ENCODE measurements at regions not wholly inside any gene's neighbourhood (a gene's known extent, or its start where the extent isn't known, plus 50 kb on each side); places are given as distances from the start of the nearest gene placed in this dataset.

DNA sequence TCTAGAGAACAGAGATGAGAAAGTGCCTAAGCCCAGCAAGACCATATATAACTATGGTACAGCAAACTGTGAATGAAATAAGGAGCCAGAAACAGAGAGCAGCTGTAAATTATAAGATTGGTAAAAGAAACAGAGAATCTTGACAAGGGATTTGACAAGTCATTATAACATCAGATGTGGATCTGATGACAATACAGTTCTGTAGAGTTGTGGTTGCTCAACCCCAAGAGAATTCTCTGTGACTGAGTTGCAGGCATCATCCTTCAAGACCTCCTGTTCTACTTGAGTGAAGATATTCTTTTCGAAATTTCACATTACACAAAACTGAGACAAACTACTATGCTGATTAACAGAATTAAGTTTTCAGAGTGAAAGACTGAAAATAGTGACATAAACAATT, 343.1 kb upstream of the SLC39A10 start:
- Histone ChIP-seq H3K36me3 (ENCODE audit: insufficient read depth, low read length) (no peaks in the 10 kb centered on the region), H3K4me1 (ENCODE audit: insufficient read depth, low read length) (no peaks in the 10 kb centered on the region), H3K27me3 (ENCODE audit: control insufficient read depth in 1 of 2, insufficient read depth in 2 of 2, low read length in 2 of 2) (no peaks in the 10 kb centered on the region), H3K4me3 (ENCODE audit: low read depth in 1 of 2, low read length in 2 of 2) (no peak overlapping the region), H3K27ac (ENCODE audit: low read depth, low read length) (no peak overlapping the region), H3K9ac (ENCODE audit: low read length) (no peak overlapping the region), H3K9me3 (ENCODE audit: low read length) (no peaks in the 10 kb centered on the region)

DNA sequence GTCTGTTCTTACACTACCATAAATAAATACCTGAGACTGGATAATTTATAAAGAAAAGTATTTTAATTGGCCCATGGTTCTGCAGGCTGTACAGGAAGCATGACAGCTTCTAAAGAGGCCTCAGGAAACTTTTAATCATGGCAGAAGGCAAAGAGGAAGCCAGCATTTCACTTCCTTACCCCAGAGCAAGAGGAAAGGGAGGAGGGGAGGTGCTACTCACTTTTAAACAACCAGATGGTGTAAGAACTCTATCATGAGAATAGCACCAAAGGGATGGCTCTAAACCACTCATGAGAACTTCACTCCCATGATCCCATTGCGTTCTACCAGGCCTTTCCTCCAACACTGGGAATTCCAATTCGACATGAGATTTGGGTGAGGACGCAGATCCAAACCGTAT, 344.4 kb upstream of the SLC39A10 start:
- H3K9me3 ChIP-seq (ENCODE audit: low read length): no peaks in the 10 kb centered on the region
- no peak overlapping the region for H3K4me3 ChIP-seq (ENCODE audit: low read depth in 1 of 2, low read length in 2 of 2)
- H3K36me3 ChIP-seq (ENCODE audit: insufficient read depth, low read length): no peaks in the 10 kb centered on the region
- H3K9ac ChIP-seq (ENCODE audit: low read length): no peak overlapping the region
- H3K27ac ChIP-seq (ENCODE audit: low read depth, low read length): no peak overlapping the region
- no peaks in the 10 kb centered on the region for H3K27me3 ChIP-seq (ENCODE audit: control insufficient read depth in 1 of 2, insufficient read depth in 2 of 2, low read length in 2 of 2)
- no peaks in the 10 kb centered on the region for H3K4me1 ChIP-seq (ENCODE audit: insufficient read depth, low read length)

DNA sequence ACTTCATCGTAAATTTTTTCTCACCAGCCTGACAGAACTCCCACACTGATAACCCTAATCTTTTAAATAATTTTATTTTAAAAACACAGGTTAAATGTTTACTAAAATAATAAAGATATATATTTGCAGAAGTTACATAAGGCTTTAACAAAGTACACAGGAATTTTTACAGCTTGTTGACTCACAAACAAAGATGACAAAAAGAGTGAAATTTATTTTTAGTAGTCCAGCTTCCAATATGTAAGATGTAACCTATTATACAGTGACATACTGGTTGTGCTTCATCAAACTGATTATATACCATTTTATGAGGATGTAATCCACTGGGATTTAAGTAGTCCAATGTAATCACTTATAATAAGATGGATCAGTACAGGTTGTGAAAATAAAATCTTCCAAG, 348.9 kb upstream of the SLC39A10 start:
- H3K27ac ChIP-seq (ENCODE audit: low read depth, low read length): no peak overlapping the region
- no peak overlapping the region for H3K9ac ChIP-seq (ENCODE audit: low read length)
- no peak overlapping the region for H3K4me3 ChIP-seq (ENCODE audit: low read depth in 1 of 2, low read length in 2 of 2)
- no peaks in the 10 kb centered on the region for H3K9me3 ChIP-seq (ENCODE audit: low read length)
- no peaks in the 10 kb centered on the region for H3K36me3 ChIP-seq (ENCODE audit: insufficient read depth, low read length)
- H3K27me3 ChIP-seq (ENCODE audit: control insufficient read depth in 1 of 2, insufficient read depth in 2 of 2, low read length in 2 of 2): no peaks in the 10 kb centered on the region
- H3K4me1 ChIP-seq (ENCODE audit: insufficient read depth, low read length): no peaks in the 10 kb centered on the region

DNA sequence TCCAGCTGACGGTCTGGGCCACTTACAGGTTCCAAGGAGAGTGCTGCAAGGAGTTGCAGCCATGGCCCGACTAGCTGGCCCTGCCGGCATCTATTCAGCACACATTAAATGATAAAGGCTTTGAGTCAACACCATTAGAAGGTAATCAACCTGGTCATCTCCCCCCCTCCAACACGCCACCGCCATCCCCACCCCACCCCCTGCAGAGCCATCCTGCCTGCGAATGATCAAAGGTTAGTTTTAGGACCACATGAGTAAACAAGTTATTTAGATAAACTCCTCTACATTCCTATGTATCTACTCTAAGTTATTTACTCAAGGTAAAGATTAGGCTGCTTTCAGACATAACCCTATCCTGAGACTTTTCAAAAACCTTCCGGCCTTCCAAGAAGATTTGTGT, 349.3 kb upstream of the SLC39A10 start:
- Histone ChIP-seq H3K36me3 (ENCODE audit: insufficient read depth, low read length) (no peaks in the 10 kb centered on the region), H3K9ac (ENCODE audit: low read length) (no peak overlapping the region), H3K9me3 (ENCODE audit: low read length) (no peaks in the 10 kb centered on the region), H3K4me1 (ENCODE audit: insufficient read depth, low read length) (no peaks in the 10 kb centered on the region), H3K4me3 (ENCODE audit: low read depth in 1 of 2, low read length in 2 of 2) (no peak overlapping the region), H3K27me3 (ENCODE audit: control insufficient read depth in 1 of 2, insufficient read depth in 2 of 2, low read length in 2 of 2) (no peaks in the 10 kb centered on the region), H3K27ac (ENCODE audit: low read depth, low read length) (no peak overlapping the region)

DNA sequence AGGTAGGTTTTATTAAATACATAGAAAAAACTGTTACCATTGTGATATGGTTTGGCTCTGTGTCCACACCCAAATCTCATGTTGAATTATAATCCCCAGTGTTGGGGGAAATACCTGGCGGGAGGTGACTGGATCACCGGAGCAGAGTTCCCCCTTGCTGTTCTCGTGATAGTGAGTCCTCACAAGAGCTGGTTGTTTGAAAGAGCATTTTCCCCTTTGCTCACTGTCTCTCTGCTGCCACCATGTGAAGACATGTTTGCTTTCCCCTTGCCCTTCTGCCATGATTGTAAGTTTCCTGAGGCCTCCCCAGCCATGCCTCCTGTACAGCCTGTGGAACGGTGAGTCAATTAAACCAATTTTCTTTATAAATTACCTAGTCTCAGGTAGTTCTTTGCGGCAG, 352.7 kb upstream of the SLC39A10 start:
- no peaks in the 10 kb centered on the region for H3K4me1 ChIP-seq (ENCODE audit: insufficient read depth, low read length)
- no peak overlapping the region for H3K4me3 ChIP-seq (ENCODE audit: low read depth in 1 of 2, low read length in 2 of 2)
- no peaks in the 10 kb centered on the region for H3K27me3 ChIP-seq (ENCODE audit: control insufficient read depth in 1 of 2, insufficient read depth in 2 of 2, low read length in 2 of 2)
- no peaks in the 10 kb centered on the region for H3K36me3 ChIP-seq (ENCODE audit: insufficient read depth, low read length)
- H3K27ac ChIP-seq (ENCODE audit: low read depth, low read length): no peak overlapping the region
- H3K9ac ChIP-seq (ENCODE audit: low read length): no peak overlapping the region
- H3K9me3 ChIP-seq (ENCODE audit: low read length): no peaks in the 10 kb centered on the region

DNA sequence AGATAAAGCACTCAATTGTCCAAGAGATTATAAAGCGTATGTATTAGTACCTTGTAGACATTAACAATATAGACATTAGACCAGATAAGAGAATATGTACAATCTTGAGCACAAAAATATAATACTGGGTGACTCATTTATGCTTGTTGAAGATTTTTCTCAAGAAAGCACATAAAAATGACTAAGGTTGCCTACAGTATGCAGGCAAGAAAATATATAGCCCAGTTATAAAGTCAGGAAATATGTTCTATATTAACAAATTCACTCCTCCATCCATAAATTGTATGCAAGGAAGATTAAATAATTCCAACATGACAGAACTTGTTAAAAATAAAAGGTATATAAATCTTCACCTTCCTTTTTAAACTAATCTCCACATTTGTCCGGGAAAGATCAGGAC, 356.4 kb upstream of the SLC39A10 start:
- Histone ChIP-seq H3K27me3 (ENCODE audit: control insufficient read depth in 1 of 2, insufficient read depth in 2 of 2, low read length in 2 of 2) (no peaks in the 10 kb centered on the region), H3K9me3 (ENCODE audit: low read length) (no peaks in the 10 kb centered on the region), H3K36me3 (ENCODE audit: insufficient read depth, low read length) (no peaks in the 10 kb centered on the region), H3K9ac (ENCODE audit: low read length) (no peak overlapping the region), H3K4me3 (ENCODE audit: low read depth in 1 of 2, low read length in 2 of 2) (no peak overlapping the region), H3K27ac (ENCODE audit: low read depth, low read length) (no peak overlapping the region), H3K4me1 (ENCODE audit: insufficient read depth, low read length) (no peaks in the 10 kb centered on the region)

DNA sequence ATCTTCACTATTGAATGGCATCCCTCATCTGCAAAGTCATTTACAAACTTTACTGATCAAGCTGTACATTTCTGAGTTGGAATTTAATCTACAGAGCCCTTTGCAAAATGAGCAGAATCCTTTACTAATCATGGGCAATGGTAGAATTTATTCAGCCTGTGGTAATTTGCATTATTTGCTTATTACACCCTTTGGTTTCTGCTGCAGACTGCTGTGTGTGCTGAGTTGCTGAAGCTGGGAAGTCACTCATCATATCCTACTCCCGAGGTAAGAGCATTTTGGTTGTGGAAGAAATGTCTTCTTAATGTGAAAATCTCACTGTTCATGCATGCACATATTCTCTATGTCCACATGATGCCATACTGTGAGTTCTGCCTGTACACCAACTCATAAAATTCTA, 357.4 kb upstream of the SLC39A10 start:
- H3K9me3 ChIP-seq (ENCODE audit: low read length): no peaks in the 10 kb centered on the region
- H3K4me1 ChIP-seq (ENCODE audit: insufficient read depth, low read length): no peaks in the 10 kb centered on the region
- no peak overlapping the region for H3K27ac ChIP-seq (ENCODE audit: low read depth, low read length)
- H3K9ac ChIP-seq (ENCODE audit: low read length): no peak overlapping the region
- no peaks in the 10 kb centered on the region for H3K27me3 ChIP-seq (ENCODE audit: control insufficient read depth in 1 of 2, insufficient read depth in 2 of 2, low read length in 2 of 2)
- no peak overlapping the region for H3K4me3 ChIP-seq (ENCODE audit: low read depth in 1 of 2, low read length in 2 of 2)
- H3K36me3 ChIP-seq (ENCODE audit: insufficient read depth, low read length): no peaks in the 10 kb centered on the region

DNA sequence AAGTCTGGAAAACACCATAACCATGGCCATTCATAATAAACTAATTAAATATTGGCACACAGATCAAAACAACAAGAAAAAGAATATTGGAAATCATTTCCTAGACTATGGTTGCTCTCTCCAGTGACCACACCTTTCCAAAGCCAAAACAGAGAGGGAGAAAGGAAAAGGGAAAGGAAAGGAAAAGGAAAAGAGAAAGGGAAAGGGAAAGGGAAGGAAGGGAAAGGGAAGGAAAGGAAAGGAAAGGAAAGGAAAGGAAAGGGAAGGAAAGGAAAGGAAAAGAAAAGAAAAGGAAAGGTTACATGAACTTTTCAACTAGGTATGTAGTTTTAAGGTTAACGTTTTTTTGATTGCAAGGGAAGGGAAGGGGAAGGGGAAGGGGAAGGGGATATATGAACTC, 360.5 kb upstream of the SLC39A10 start:
- Histone ChIP-seq H3K27me3 (ENCODE audit: control insufficient read depth in 1 of 2, insufficient read depth in 2 of 2, low read length in 2 of 2) (no peaks in the 10 kb centered on the region), H3K4me1 (ENCODE audit: insufficient read depth, low read length) (no peaks in the 10 kb centered on the region), H3K36me3 (ENCODE audit: insufficient read depth, low read length) (no peaks in the 10 kb centered on the region), H3K9me3 (ENCODE audit: low read length) (no peaks in the 10 kb centered on the region), H3K27ac (ENCODE audit: low read depth, low read length) (no peak overlapping the region), H3K4me3 (ENCODE audit: low read depth in 1 of 2, low read length in 2 of 2) (no peak overlapping the region), H3K9ac (ENCODE audit: low read length) (no peak overlapping the region)

DNA sequence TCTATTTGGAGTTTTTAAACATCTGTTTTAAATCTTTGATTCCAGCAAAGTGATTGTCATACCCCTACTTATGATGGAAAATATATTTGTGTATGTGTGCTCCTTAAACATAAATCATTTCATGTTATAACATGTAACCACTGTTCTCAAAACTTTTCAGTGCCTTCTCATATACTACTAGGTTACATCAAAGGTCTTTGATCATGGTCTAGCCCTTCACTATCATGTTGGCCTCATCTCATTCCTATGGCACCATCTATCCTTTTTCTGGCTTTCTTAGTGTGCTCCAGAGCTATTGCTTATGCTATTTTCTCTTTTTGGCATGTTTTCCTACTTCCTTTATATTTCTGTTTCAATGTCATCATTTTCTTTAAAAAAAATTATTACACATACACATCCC, 367.9 kb upstream of the SLC39A10 start:
- Histone ChIP-seq H3K9me3 (ENCODE audit: low read length) (no peaks in the 10 kb centered on the region), H3K4me1 (ENCODE audit: insufficient read depth, low read length) (no peaks in the 10 kb centered on the region), H3K27ac (ENCODE audit: low read depth, low read length) (no peak overlapping the region), H3K4me3 (ENCODE audit: low read depth in 1 of 2, low read length in 2 of 2) (no peak overlapping the region), H3K36me3 (ENCODE audit: insufficient read depth, low read length) (no peaks in the 10 kb centered on the region), H3K27me3 (ENCODE audit: control insufficient read depth in 1 of 2, insufficient read depth in 2 of 2, low read length in 2 of 2) (no peaks in the 10 kb centered on the region), H3K9ac (ENCODE audit: low read length) (no peak overlapping the region)

DNA sequence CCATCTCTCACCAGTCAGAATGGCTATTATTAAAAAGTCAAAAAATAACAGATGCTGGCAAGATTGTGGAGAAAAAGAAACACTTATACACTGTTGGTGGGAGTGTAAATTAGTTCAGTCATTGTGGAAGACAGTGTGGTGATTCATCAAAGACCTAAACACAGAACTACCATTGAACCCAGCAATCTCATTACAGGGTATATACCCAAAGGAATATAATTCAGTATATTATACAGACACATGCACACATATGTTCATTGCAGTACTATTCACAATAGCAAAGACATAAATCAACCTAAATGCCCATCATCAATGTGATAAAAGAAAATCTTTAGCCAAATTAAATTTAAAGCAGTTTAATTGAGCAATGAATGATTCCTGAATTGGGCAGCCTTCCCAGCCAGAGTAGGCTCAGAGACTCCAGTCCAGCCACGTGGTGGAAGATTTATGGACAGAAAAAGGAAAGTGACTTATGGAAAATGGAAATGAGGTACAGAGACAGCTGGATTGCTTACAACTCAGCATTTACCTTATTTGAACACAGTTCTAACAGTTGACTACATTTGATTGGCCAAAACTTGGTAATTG, 377.1 kb upstream of the SLC39A10 start:
- Histone ChIP-seq H3K4me1 (ENCODE audit: insufficient read depth, low read length) (no peaks in the 10 kb centered on the region), H3K27ac (ENCODE audit: low read depth, low read length) (no peak overlapping the region), H3K9me3 (ENCODE audit: low read length) (no peaks in the 10 kb centered on the region), H3K36me3 (ENCODE audit: insufficient read depth, low read length) (no peaks in the 10 kb centered on the region), H3K9ac (ENCODE audit: low read length) (no peak overlapping the region), H3K4me3 (ENCODE audit: low read depth in 1 of 2, low read length in 2 of 2) (no peak overlapping the region), H3K27me3 (ENCODE audit: control insufficient read depth in 1 of 2, insufficient read depth in 2 of 2, low read length in 2 of 2) (no peaks in the 10 kb centered on the region)

DNA sequence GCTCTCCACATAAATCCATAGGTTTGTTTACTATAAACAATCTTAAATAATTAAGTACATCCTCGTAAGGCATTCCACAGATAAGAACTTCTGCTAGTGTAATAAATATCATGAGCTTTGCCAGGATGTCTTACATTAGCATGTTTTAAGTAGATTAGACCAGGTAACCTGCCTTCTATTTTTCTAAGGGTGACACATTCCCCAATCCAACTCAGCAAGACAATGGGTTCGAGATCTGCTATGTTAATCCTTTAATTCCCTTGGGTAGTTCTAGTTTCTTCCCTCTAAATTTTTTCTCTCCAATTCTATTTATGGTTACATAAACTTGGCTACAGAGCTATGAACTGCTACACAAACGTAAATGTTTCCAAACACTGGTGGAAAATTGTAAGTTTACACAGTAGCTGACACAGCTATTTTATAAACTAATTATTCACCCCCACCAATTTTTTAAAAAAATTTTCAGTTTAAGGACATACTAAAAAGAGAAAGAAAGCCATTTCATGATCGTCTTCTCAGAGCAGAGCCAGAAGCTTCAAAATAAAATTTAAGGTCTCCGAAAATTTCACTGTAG, 386.5 kb upstream of the SLC39A10 start:
- H3K4me3 ChIP-seq (ENCODE audit: low read depth in 1 of 2, low read length in 2 of 2): no peak overlapping the region
- H3K27me3 ChIP-seq (ENCODE audit: control insufficient read depth in 1 of 2, insufficient read depth in 2 of 2, low read length in 2 of 2): no peaks in the 10 kb centered on the region
- no peak overlapping the region for H3K9ac ChIP-seq (ENCODE audit: low read length)
- H3K36me3 ChIP-seq (ENCODE audit: insufficient read depth, low read length): no peaks in the 10 kb centered on the region
- H3K4me1 ChIP-seq (ENCODE audit: insufficient read depth, low read length): peaks cover 13% of the 10 kb centered on the region
- H3K27ac ChIP-seq (ENCODE audit: low read depth, low read length): no peak overlapping the region
- no peaks in the 10 kb centered on the region for H3K9me3 ChIP-seq (ENCODE audit: low read length)

DNA sequence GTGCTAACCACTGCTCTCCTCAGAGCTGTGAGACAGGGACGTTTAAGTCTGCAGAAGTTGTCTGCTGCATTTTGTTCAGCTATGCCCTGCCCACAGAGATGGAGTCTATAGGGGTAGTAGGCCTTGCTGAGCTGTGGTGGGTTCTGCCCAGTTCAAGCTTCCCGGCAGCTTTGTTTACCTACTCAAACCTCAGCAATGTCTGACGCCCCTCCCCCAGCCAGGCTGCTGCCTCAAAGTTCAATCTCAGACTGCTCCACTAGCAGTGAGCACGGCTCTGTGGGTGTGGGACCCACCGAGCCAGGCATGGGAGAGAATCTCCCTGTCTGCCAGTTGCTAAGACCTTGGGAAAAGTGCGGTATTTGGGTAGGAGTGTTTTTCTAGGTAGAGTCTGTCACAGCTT, 387.8 kb upstream of the SLC39A10 start:
- no peak overlapping the region for H3K27ac ChIP-seq (ENCODE audit: low read depth, low read length)
- no peaks in the 10 kb centered on the region for H3K36me3 ChIP-seq (ENCODE audit: insufficient read depth, low read length)
- no peaks in the 10 kb centered on the region for H3K9me3 ChIP-seq (ENCODE audit: low read length)
- H3K9ac ChIP-seq (ENCODE audit: low read length): no peak overlapping the region
- H3K4me3 ChIP-seq (ENCODE audit: low read depth in 1 of 2, low read length in 2 of 2): no peak overlapping the region
- no peaks in the 10 kb centered on the region for H3K27me3 ChIP-seq (ENCODE audit: control insufficient read depth in 1 of 2, insufficient read depth in 2 of 2, low read length in 2 of 2)
- H3K4me1 ChIP-seq (ENCODE audit: insufficient read depth, low read length): peaks cover 13% of the 10 kb centered on the region

Measured in muscle layer of colon (tissue), 2 donors.